H1 (cell line): ENCODE measurements at regions not wholly inside any gene's neighbourhood (a gene's known extent, or its start where the extent isn't known, plus 50 kb on each side); places are given as distances from the start of the nearest gene placed in this dataset.

Source experiments
- CTCF ChIA-PET: fragments of 300-600 bp; sonication (Branson Sonifier 250); formaldehyde crosslinking; loops from one replicate; lab custom pipeline; 2021; ENCODE audit not compliant: partially characterized antibody; lab: Charles Lee
- POLR2A ChIA-PET: fragments of 300-600 bp; sonication (Branson Sonifier 250); formaldehyde crosslinking; loops from one replicate; lab custom pipeline; 2021; ENCODE audit warnings: inconsistent platforms; ENCODE audit not compliant: partially characterized antibody; lab: Charles Lee
- DNase-seq, 2 experiments: peaks; one replicate each; pipeline versions ENCODE4 v3.0.0 to v3.0.0-alpha.2; 2010 to 2022; ENCODE audit warnings: low spot score in 2 of 2, low read depth in 1 of 2, mixed read lengths in 1 of 2
- FAIRE-seq: peaks from 2 replicates; lab custom pipeline; 2011; peaks lifted over from hg19 to GRCh38; lab: Jason Lieb, UNC
- H2AFZ ChIP-seq: 2 replicates; pipeline ENCODE4 v1.8.1; 2012; ENCODE audit warnings: low read length, inconsistent platforms
- H2AK5ac ChIP-seq: 2 replicates; pipeline ENCODE4 v1.6.1; 2013; ENCODE audit warnings: low read depth, low read length
- H2BK120ac ChIP-seq: replicated peaks from 2 replicates; pipeline ENCODE3; 2013; ENCODE audit warnings: low read depth, low read length, inconsistent platforms
- H2BK12ac ChIP-seq: 2 replicates; pipeline ENCODE4 v1.6.1; 2013; ENCODE audit warnings: low read depth, low read length
- H2BK15ac ChIP-seq: 2 replicates; pipeline ENCODE4 v1.6.1; 2013; ENCODE audit warnings: low read length
- H2BK20ac ChIP-seq: 2 replicates; pipeline ENCODE4 v1.6.1; 2013; ENCODE audit warnings: low read length
- H2BK5ac ChIP-seq: 2 replicates; pipeline ENCODE4 v1.6.1; 2013; ENCODE audit warnings: low read depth, low read length
- H3K14ac ChIP-seq: 2 replicates; pipeline ENCODE4 v1.6.1; 2013; ENCODE audit warnings: inconsistent platforms; ENCODE audit not compliant: insufficient read length
- H3K18ac ChIP-seq: 2 replicates; pipeline ENCODE4 v1.6.1; 2013; ENCODE audit warnings: low read length; ENCODE audit errors: extremely low read depth
- H3K23ac ChIP-seq: 2 replicates; pipeline ENCODE4 v1.6.1; 2013; ENCODE audit warnings: inconsistent platforms; ENCODE audit not compliant: insufficient read length
- H3K23me2 ChIP-seq: 2 replicates; pipeline ENCODE4 v1.6.1; 2013; ENCODE audit warnings: low read depth, low read length
- H3K27ac ChIP-seq: 2 replicates; pipeline ENCODE4 v1.6.1; 2011; ENCODE audit warnings: low read depth, low read length, inconsistent platforms
- H3K27me3 ChIP-seq, 4 experiments: replicated peaks in 1 of 4; 1 replicate in 1 of 4; 2 replicates in 3 of 4; pipeline versions ENCODE4 v1.6.1 to v1.8.1; 2011 to 2013; ENCODE audit warnings: low read length in 3 of 4, mild to moderate bottlenecking in 3 of 4, inconsistent platforms in 2 of 4, mixed read lengths in 2 of 4, moderate library complexity in 1 of 4; ENCODE audit not compliant: control insufficient read depth in 3 of 4, insufficient read depth in 3 of 4; ENCODE audit errors: extremely low read depth in 1 of 4
- H3K36me3 ChIP-seq, 4 experiments: 2 replicates each; pipeline versions ENCODE4 v1.6.1 to v1.8.1; 2011 to 2013; ENCODE audit warnings: mild to moderate bottlenecking in 4 of 4, low read length in 3 of 4, moderate library complexity in 2 of 4, control low read depth in 1 of 4, inconsistent platforms in 1 of 4; ENCODE audit not compliant: insufficient read depth in 4 of 4, control insufficient read depth in 2 of 4
- H3K4ac ChIP-seq: replicated peaks from 2 replicates; pipeline ENCODE3; 2013; ENCODE audit warnings: low read length, low read depth, mixed read lengths, inconsistent platforms; ENCODE audit not compliant: insufficient read length
- H3K4me1 ChIP-seq, 4 experiments: replicated peaks in 1 of 4; 1 replicate in 1 of 4; 2 replicates in 3 of 4; pipeline versions ENCODE4 v1.6.1 to v1.8.1; 2011 to 2013; ENCODE audit warnings: low read length in 3 of 4, inconsistent platforms in 2 of 4, mixed read lengths in 1 of 4; ENCODE audit not compliant: insufficient read depth in 4 of 4, control insufficient read depth in 3 of 4
- H3K4me2 ChIP-seq, 2 experiments: 2 replicates each; pipeline versions ENCODE4 v1.6.1 to v1.8.1; 2011 to 2013; ENCODE audit warnings: low read depth in 2 of 2, low read length in 2 of 2, control low read depth in 1 of 2, inconsistent platforms in 1 of 2, mild to moderate bottlenecking in 1 of 2; ENCODE audit not compliant: insufficient read depth in 1 of 2
- H3K4me3 ChIP-seq, 4 experiments: fragments of 200-600, 300-600 bp in 1 of 4; sonication (generic), shearing (Covaris generic), sonication (Bioruptor Twin) in 1 of 4; 2 replicates each; pipeline versions ENCODE4 v1.5.1 to v1.8.1; 2011 to 2016; ENCODE audit warnings: low read length in 4 of 4, low read depth in 3 of 4, control low read depth in 2 of 4, inconsistent platforms in 2 of 4, mild to moderate bottlenecking in 2 of 4, mixed read lengths in 1 of 4, moderate library complexity in 1 of 4; ENCODE audit not compliant: insufficient read depth in 2 of 4; ENCODE audit errors: extremely low read depth in 1 of 4
- H3K56ac ChIP-seq: replicated peaks from 2 replicates; pipeline ENCODE3; 2013; ENCODE audit warnings: low read depth, mild to moderate bottlenecking, mixed read lengths, low read length, inconsistent platforms; ENCODE audit not compliant: insufficient read length
- H3K79me1 ChIP-seq: 2 replicates; pipeline ENCODE4 v1.6.1; 2013; ENCODE audit warnings: low read depth, low read length, control low read depth
- H3K79me2 ChIP-seq, 2 experiments: 2 replicates each; pipeline versions ENCODE4 v1.6.1 to v1.8.1; 2012 to 2013; ENCODE audit warnings: low read length in 2 of 2, mild to moderate bottlenecking in 2 of 2, inconsistent platforms in 1 of 2; ENCODE audit not compliant: insufficient read depth in 2 of 2, control insufficient read depth in 1 of 2
- H3K9ac ChIP-seq, 4 experiments: replicated peaks in 1 of 4; 1 replicate in 1 of 4; 2 replicates in 3 of 4; pipeline versions ENCODE4 v1.6.1 to v1.8.1; 2011 to 2013; ENCODE audit warnings: low read depth in 3 of 4, low read length in 3 of 4, control low read depth in 2 of 4, mild to moderate bottlenecking in 2 of 4, moderate library complexity in 2 of 4, inconsistent platforms in 1 of 4; ENCODE audit errors: extremely low read depth in 1 of 4
- H3K9me3 ChIP-seq, 2 experiments: 2 replicates each; pipeline versions ENCODE4 v1.6.1 to v1.8.1; 2012 to 2013; ENCODE audit warnings: mild to moderate bottlenecking in 2 of 2, moderate library complexity in 2 of 2, control low read depth in 1 of 2, inconsistent platforms in 1 of 2, low read depth in 1 of 2, low read length in 1 of 2, mixed read lengths in 1 of 2; ENCODE audit not compliant: insufficient read depth in 2 of 2
- H4K20me1 ChIP-seq, 2 experiments: replicated peaks in 1 of 2; 2 replicates each; pipeline versions ENCODE3 to v1.8.1; 2011 to 2013; ENCODE audit warnings: inconsistent platforms in 2 of 2, low read length in 2 of 2, mild to moderate bottlenecking in 1 of 2; ENCODE audit not compliant: insufficient read depth in 2 of 2, control insufficient read depth in 1 of 2
- H4K5ac ChIP-seq: 2 replicates; pipeline ENCODE4 v1.6.1; 2013; ENCODE audit warnings: low read length, low read depth, mixed read lengths, inconsistent platforms; ENCODE audit not compliant: insufficient read length
- H4K8ac ChIP-seq: 2 replicates; pipeline ENCODE4 v1.8.0; 2013; ENCODE audit warnings: mild to moderate bottlenecking, moderate library complexity, low read length, inconsistent platforms; ENCODE audit not compliant: insufficient read depth; ENCODE audit errors: extremely low read depth
- H4K91ac ChIP-seq: replicated peaks from 2 replicates; pipeline ENCODE3; 2013; ENCODE audit warnings: low read length, mixed read lengths, inconsistent platforms; ENCODE audit not compliant: insufficient read length
- ASH2L ChIP-seq: fragments of 200-600, 300-600 bp; sonication (generic); IDR thresholded peaks from one replicate; pipeline ENCODE4 v1.7.1; 2017; ENCODE audit warnings: low read length
- ATF2 ChIP-seq: IDR thresholded peaks from 2 replicates; pipeline ENCODE4 v1.6.1; 2012; ENCODE audit warnings: low read length, inconsistent platforms
- CBX5 ChIP-seq: fragments of 300-800, 300-1000 bp; sonication (generic); IDR thresholded peaks from 2 replicates; pipeline ENCODE4 v1.7.1; 2016; ENCODE audit warnings: antibody characterized with exemption, low read length, low read depth
- HDAC2 ChIP-seq, 2 experiments: fragments of 300-600 bp in 1 of 2; sonication (generic) in 1 of 2; IDR thresholded peaks; 2 replicates each; pipeline ENCODE4 v1.6.1; 2011 to 2012; ENCODE audit warnings: low read depth in 2 of 2, low read length in 2 of 2, mild to moderate bottlenecking in 2 of 2, moderate library complexity in 2 of 2, borderline replicate concordance in 1 of 2, inconsistent platforms in 1 of 2
- KDM1A ChIP-seq: fragments of 200-600, 300-600 bp; sonication (generic); IDR thresholded peaks from 2 replicates; pipeline ENCODE4 v1.7.1; 2016; ENCODE audit warnings: mild to moderate bottlenecking, low read length, borderline replicate concordance
- KDM5A ChIP-seq: fragments of 200-600 bp; IDR thresholded peaks from 2 replicates; pipeline ENCODE4 v1.7.1; 2012; ENCODE audit warnings: mild to moderate bottlenecking, low read length, inconsistent platforms, mixed read lengths
- NANOG ChIP-seq: IDR thresholded peaks from 2 replicates; pipeline ENCODE4 v1.6.1; 2011; ENCODE audit warnings: low read length, low read depth, mild to moderate bottlenecking, inconsistent platforms; ENCODE audit not compliant: insufficient read depth, poor library complexity, severe bottlenecking
- POLR2AphosphoS5 ChIP-seq: IDR thresholded peaks from 2 replicates; pipeline ENCODE4 v1.6.1; 2011; ENCODE audit warnings: low read depth, low read length
- RNF2 ChIP-seq: fragments of 200-900, 300-1000 bp; sonication (generic); IDR thresholded peaks from 2 replicates; pipeline ENCODE4 v1.7.1; 2016; ENCODE audit warnings: borderline replicate concordance, low read depth, mild to moderate bottlenecking, antibody characterized with exemption, low read length; ENCODE audit not compliant: poor library complexity, severe bottlenecking; ENCODE audit errors: missing control alignments
- SP1 ChIP-seq: IDR thresholded peaks from 2 replicates; pipeline ENCODE4 v1.6.1; 2011; ENCODE audit warnings: low read depth, low read length
- SP4 ChIP-seq: IDR thresholded peaks from 2 replicates; pipeline ENCODE4 v1.6.1; 2012; ENCODE audit warnings: low read length, inconsistent platforms
- TAF1 ChIP-seq: IDR thresholded peaks from 2 replicates; pipeline ENCODE4 v1.6.1; 2011; ENCODE audit warnings: mild to moderate bottlenecking, low read depth, low read length
- ZNF274 ChIP-seq: IDR thresholded peaks from 2 replicates; pipeline ENCODE4 v1.7.0; 2012; ENCODE audit warnings: low read length, borderline replicate concordance; ENCODE audit errors: extremely low read depth
- WGBS, 2 experiments: shearing (Covaris generic) in 1 of 2; methylation state at CpG; one replicate each; pipeline versions ENCODE4 v1.1.6 to v1.1.7; 2013 to 2015; ENCODE audit warnings: low lambda C conversion rate in 2 of 2, mixed read lengths in 2 of 2, inconsistent platforms in 1 of 2, low coverage in 1 of 2, missing lambda C conversion rate in 1 of 2; ENCODE audit not compliant: insufficient replicate concordance in 2 of 2, insufficient coverage in 1 of 2, insufficient read length in 1 of 2; ENCODE audit errors: extremely low coverage in 1 of 2, missing lambda C conversion rate in 1 of 2; 5-methylcytosine and 5-hydroxymethylcytosine counted together

- no peak overlapping the region for H3K23ac ChIP-seq
- H3K4me2 ChIP-seq: no peak overlapping the region
- no peak overlapping the region for H4K5ac ChIP-seq
- no peak overlapping the region for H3K4ac ChIP-seq
- H3K14ac ChIP-seq: no peak overlapping the region
- 81% methylated on average over 1 of the region's 1 CpG; no CpG with 5 or more reads in 1 of the 2 experiments for WGBS, 2 experiments
- ChIA-PET CTCF (interaction anchor here (0.6 kb wide), 1 partner anchor 118 kb away, joined by 3 read pairs; no protein-coding TSS in a partner anchor), POLR2A (no interaction called here)
- H3K9me3 ChIP-seq: peaks cover 16% of the 10 kb centered on the region in 2 experiments
- H4K8ac ChIP-seq: no peak overlapping the region
- H4K20me1 ChIP-seq: no peaks in the 10 kb centered on the region
- H3K9ac ChIP-seq: no peak overlapping the region
- no peaks in the 10 kb centered on the region for H3K79me1 ChIP-seq
- no peaks in the 10 kb centered on the region for H3K79me2 ChIP-seq
- H2BK5ac ChIP-seq: no peak overlapping the region
- H2AFZ ChIP-seq: no peak overlapping the region
- DNase-seq (no peak), FAIRE-seq (no peak)
- no peak overlapping the region for H2BK12ac ChIP-seq
- H4K91ac ChIP-seq: no peak overlapping the region
- no peaks in the 10 kb centered on the region for H3K27me3 ChIP-seq
- no peak overlapping the region for H2BK20ac ChIP-seq
- no peaks in the 10 kb centered on the region for H3K4me1 ChIP-seq
- H3K56ac ChIP-seq: no peak overlapping the region
- no peak overlapping the region for H2BK120ac ChIP-seq
- H2AK5ac ChIP-seq: no peak overlapping the region
- H3K27ac ChIP-seq: no peak overlapping the region
- no peak overlapping the region for H3K4me3 ChIP-seq
- no peak overlapping the region for H2BK15ac ChIP-seq
- H3K36me3 ChIP-seq: no peaks in the 10 kb centered on the region; a peak in 1 of 8 replicates
- H3K23me2 ChIP-seq: no peaks in the 10 kb centered on the region
- no peak overlapping the region for H3K18ac ChIP-seq
- TF ChIP-seq CBX5 (no peak), TAF1 (no peak), SP1 (no peak), KDM1A (no peak), SP4 (no peak), NANOG (no peak), KDM5A (no peak), ATF2 (no peak), ASH2L (no peak), ZNF274 (no peak), HDAC2 (IDR thresholded peaks at IDR 0.05; ENCODE audit: borderline replicate concordance in 1 of 2, low read depth in 2 of 2, low read length in 2 of 2) (no peak), RNF2 (no peak), POLR2AphosphoS5 (no peak)
Observed at GRCh38 chr2:150307258-150307657, 180.2 kb downstream of the RND3 start.
